SH-SY5Y (cell line): ENCODE measurements at regions not wholly inside any gene's neighbourhood (a gene's known extent, or its start where the extent isn't known, plus 50 kb on each side); places are given as distances from the start of the nearest gene placed in this dataset.

Experiments
- GATA2 ChIP-seq: IDR thresholded peaks from 2 replicates; pipeline ENCODE4 v1.6.1; 2011; ENCODE audit warnings: mild to moderate bottlenecking, low read depth, low read length
- GATA3 ChIP-seq: IDR thresholded peaks from 2 replicates; pipeline ENCODE4 v1.6.1; 2011; ENCODE audit warnings: low read depth, mild to moderate bottlenecking, low read length, moderate library complexity

DNA sequence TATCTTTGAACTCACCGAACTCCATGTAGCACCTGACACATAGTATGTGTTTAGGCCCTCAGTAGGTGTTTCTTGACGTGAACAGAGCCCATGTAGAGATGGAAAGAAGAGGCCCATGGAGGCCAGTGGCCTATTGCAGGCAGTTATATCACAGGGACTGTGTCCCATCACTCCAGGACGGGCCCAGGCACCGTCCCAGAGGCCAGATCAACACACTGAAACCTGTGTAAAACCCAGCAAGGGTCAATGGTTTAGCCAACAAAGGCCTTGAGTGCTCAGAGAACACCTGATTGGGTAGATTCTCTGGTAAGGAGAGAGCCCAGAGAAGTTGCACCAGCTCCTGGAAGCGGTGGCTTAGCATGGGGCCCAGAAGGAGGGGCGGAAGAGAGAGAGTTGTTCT is 82.8 kb downstream of the INHBB start:
- TF ChIP-seq GATA2 (no peak), GATA3 (no peak)
